ENCODE measurements at regions not wholly inside any gene's neighbourhood (a gene's known extent, or its start where the extent isn't known, plus 50 kb on each side); places are given as distances from the start of the nearest gene placed in this dataset.

DNA sequence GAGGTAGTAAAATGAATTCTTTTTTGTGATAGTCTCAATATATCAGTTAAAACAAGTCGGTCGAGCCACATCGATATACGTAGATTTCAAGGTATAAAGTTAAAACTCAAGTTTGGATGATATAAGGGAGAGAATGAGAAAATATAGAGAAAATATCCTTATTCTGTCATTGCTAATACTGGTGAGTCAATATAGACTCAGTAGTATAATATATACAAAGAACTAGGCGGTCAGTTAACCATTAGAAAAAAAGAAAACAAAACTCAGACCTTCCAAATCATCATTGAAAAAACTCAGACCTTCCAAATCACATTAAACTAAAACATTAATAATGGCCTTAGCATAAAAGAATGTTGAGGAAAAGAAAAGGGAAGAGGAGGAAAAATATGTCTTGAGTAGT is 817.1 kb upstream of the IGFBP3 start:
- TF ChIP-seq, protein P1, sequence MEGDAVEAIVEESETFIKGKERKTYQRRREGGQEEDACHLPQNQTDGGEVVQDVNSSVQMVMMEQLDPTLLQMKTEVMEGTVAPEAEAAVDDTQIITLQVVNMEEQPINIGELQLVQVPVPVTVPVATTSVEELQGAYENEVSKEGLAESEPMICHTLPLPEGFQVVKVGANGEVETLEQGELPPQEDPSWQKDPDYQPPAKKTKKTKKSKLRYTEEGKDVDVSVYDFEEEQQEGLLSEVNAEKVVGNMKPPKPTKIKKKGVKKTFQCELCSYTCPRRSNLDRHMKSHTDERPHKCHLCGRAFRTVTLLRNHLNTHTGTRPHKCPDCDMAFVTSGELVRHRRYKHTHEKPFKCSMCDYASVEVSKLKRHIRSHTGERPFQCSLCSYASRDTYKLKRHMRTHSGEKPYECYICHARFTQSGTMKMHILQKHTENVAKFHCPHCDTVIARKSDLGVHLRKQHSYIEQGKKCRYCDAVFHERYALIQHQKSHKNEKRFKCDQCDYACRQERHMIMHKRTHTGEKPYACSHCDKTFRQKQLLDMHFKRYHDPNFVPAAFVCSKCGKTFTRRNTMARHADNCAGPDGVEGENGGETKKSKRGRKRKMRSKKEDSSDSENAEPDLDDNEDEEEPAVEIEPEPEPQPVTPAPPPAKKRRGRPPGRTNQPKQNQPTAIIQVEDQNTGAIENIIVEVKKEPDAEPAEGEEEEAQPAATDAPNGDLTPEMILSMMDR (IDR thresholded peaks at IDR 0.05; ENCODE audit: insufficient read depth, low read depth, low read length) = no peak
- no peak for TF ChIP-seq EZH2 (IDR thresholded peaks at IDR 0.05; ENCODE audit: insufficient read depth, low read length)
